H1 (cell line): ENCODE measurements at regions not wholly inside any gene's neighbourhood (a gene's known extent, or its start where the extent isn't known, plus 50 kb on each side); places are given as distances from the start of the nearest gene placed in this dataset.

ENCODE experiments used
- CHD2 ChIP-seq: IDR thresholded peaks from 2 replicates; pipeline ENCODE4 v1.6.1; 2012; ENCODE audit warnings: low read length, improper control_type of control experiment
- EZH2 ChIP-seq: fragments of 200-600 bp; sonication (generic); IDR thresholded peaks from 2 replicates; pipeline ENCODE4 v1.7.1; 2012; ENCODE audit warnings: low read depth, mild to moderate bottlenecking, moderate library complexity, low read length, inconsistent platforms; ENCODE audit not compliant: severe bottlenecking
- PHF8 ChIP-seq: fragments of 200-600 bp; sonication (generic); conservative IDR thresholded peaks from 2 replicates; pipeline ENCODE4 v1.7.1; 2012; ENCODE audit warnings: low read depth, mild to moderate bottlenecking, inconsistent platforms, low read length, moderate library complexity
- POLR2AphosphoS5 ChIP-seq: IDR thresholded peaks from 2 replicates; pipeline ENCODE4 v1.6.1; 2011; ENCODE audit warnings: low read depth, low read length
- SIN3A ChIP-seq, 2 experiments: IDR thresholded peaks in 1 of 2; conservative IDR thresholded peaks in 1 of 2; 2 replicates each; pipeline ENCODE4 v1.6.1; 2011 to 2012; ENCODE audit warnings: low read length in 2 of 2, improper control_type of control experiment in 1 of 2, low read depth in 1 of 2, mild to moderate bottlenecking in 1 of 2
- SRF ChIP-seq: IDR thresholded peaks from 2 replicates; pipeline ENCODE4 v1.6.1; 2011; ENCODE audit warnings: mild to moderate bottlenecking, low read depth, low read length, moderate library complexity
- ZNF274 ChIP-seq: IDR thresholded peaks from 2 replicates; pipeline ENCODE4 v1.7.0; 2012; ENCODE audit warnings: low read length, borderline replicate concordance; ENCODE audit errors: extremely low read depth
- TF ChIP-seq, protein P1 (sequence below), 3 experiments: IDR thresholded peaks; 1 replicate in 2 of 3; 2 replicates in 1 of 3; pipeline versions ENCODE4 v1.5.1 to v1.6.1; 2011; ENCODE audit warnings: low read length in 3 of 3, mild to moderate bottlenecking in 3 of 3, inconsistent platforms in 2 of 3, low read depth in 1 of 3, moderate library complexity in 1 of 3; ENCODE audit not compliant: insufficient read depth in 1 of 3; ENCODE audit errors: control extremely low read depth in 1 of 3
- TF ChIP-seq, protein P2 (sequence below): IDR thresholded peaks from 2 replicates; pipeline ENCODE4 v1.6.1; 2011; ENCODE audit warnings: low read depth, mild to moderate bottlenecking, low read length; ENCODE audit not compliant: insufficient read depth

DNA sequence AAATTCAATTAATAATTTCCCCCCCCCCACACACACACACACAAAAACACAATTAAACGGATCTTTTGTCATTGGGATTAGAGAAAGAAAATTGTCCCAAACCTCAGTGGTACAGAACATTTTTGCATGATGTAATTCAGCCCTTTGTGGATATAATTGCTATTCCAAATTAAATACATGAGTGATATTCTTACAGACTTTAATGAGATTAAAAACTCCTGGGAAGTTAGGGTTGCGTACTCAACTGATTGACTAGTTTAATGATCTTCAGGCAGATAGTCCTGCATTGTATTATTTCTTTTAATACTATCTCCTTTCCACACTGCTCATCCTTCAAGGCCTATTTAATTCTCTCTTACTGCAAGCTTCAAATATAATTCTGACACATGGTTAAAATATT lies 711.8 kb upstream of the LRFN5 start:
- TF ChIP-seq POLR2AphosphoS5: no peak
- TF ChIP-seq, protein P1, sequence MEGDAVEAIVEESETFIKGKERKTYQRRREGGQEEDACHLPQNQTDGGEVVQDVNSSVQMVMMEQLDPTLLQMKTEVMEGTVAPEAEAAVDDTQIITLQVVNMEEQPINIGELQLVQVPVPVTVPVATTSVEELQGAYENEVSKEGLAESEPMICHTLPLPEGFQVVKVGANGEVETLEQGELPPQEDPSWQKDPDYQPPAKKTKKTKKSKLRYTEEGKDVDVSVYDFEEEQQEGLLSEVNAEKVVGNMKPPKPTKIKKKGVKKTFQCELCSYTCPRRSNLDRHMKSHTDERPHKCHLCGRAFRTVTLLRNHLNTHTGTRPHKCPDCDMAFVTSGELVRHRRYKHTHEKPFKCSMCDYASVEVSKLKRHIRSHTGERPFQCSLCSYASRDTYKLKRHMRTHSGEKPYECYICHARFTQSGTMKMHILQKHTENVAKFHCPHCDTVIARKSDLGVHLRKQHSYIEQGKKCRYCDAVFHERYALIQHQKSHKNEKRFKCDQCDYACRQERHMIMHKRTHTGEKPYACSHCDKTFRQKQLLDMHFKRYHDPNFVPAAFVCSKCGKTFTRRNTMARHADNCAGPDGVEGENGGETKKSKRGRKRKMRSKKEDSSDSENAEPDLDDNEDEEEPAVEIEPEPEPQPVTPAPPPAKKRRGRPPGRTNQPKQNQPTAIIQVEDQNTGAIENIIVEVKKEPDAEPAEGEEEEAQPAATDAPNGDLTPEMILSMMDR (IDR thresholded peaks at IDR 0.05; ENCODE audit: control extremely low read depth in 1 of 3, insufficient read depth in 1 of 3, low read depth in 1 of 3, low read length in 3 of 3): no peak
- no peak for TF ChIP-seq CHD2
- no peak for TF ChIP-seq SIN3A (conservative IDR thresholded peaks at IDR 0.05 in 1 of 2, IDR thresholded peaks at IDR 0.05 in 1 of 2; ENCODE audit: low read depth in 1 of 2, low read length in 2 of 2)
- TF ChIP-seq, protein P2, sequence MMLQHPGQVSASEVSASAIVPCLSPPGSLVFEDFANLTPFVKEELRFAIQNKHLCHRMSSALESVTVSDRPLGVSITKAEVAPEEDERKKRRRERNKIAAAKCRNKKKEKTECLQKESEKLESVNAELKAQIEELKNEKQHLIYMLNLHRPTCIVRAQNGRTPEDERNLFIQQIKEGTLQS: no peak
- TF ChIP-seq SRF: no peak
- TF ChIP-seq EZH2: no peak
- no peak for TF ChIP-seq ZNF274
- TF ChIP-seq PHF8: no peak
